ENCODE measurements at regions not wholly inside any gene's neighbourhood (a gene's known extent, or its start where the extent isn't known, plus 50 kb on each side); places are given as distances from the start of the nearest gene placed in this dataset.
"Not testable (repeated sequence)": the region's sequence is repeated elsewhere in the genome, so short reads cannot be mapped to it uniquely, and the experiment has no call there.

DNA sequence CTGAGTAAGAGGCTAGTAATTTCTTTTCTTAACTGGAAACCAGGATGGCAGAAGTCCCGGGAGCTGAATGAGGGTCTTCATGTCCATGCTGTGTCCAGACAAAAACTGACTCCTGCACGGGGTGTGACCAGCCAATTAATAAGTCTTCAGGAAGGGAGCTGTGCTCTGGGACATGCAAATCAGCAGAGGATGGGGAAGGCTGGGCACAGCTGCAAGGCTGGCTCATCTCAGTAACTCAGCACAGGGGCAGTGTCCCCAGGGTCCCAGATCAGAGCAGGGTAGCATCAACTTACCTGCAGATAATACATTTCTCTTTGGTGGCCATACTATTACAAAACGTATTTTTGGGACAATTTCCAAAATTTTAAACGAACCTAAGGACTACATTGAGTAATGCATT is 595.6 kb downstream of the RPIA start:
- H3K9me2 ChIP-seq (ENCODE audit: insufficient read depth); H3K27ac ChIP-seq (ENCODE audit: low read depth, low read length); DNase-seq (ENCODE audit: low read depth, low spot score); H3K9me3 ChIP-seq (ENCODE audit: control insufficient read depth in 1 of 2, insufficient read depth in 1 of 2, low read depth in 1 of 2, low read length in 2 of 2); H3K4me1 ChIP-seq (ENCODE audit: control insufficient read depth in 1 of 2, insufficient read depth in 2 of 2, low read length in 2 of 2); POLR2A ChIA-PET; H3K36me3 ChIP-seq (ENCODE audit: control insufficient read depth in 1 of 2, insufficient read depth in 2 of 2, low read length in 2 of 2); CTCF ChIA-PET; H3K4me2 ChIP-seq (ENCODE audit: low read length); H4K20me1 ChIP-seq (ENCODE audit: insufficient read depth); H3K4me3 ChIP-seq (replicated peaks in 1 of 2; ENCODE audit: low read depth in 1 of 2, low read length in 2 of 2); H3K9ac ChIP-seq (ENCODE audit: low read length); intact Hi-C loops (cut with micrococcal nuclease); H3K27me3 ChIP-seq (ENCODE audit: insufficient read depth, low read length); BruUV-seq (replicated peaks); H2AFZ ChIP-seq (ENCODE audit: low read depth, low read length, poor library complexity, severe bottlenecking); RAD21 ChIA-PET (ENCODE audit: low non-redundant PET in 1 of 2, low total read pairs in 2 of 2, uncharacterized antibody in 2 of 2, unreplicated experiment in 2 of 2); ATAC-seq; H3K79me2 ChIP-seq (ENCODE audit: insufficient read depth, low read length): not testable (repeated sequence)

DNA sequence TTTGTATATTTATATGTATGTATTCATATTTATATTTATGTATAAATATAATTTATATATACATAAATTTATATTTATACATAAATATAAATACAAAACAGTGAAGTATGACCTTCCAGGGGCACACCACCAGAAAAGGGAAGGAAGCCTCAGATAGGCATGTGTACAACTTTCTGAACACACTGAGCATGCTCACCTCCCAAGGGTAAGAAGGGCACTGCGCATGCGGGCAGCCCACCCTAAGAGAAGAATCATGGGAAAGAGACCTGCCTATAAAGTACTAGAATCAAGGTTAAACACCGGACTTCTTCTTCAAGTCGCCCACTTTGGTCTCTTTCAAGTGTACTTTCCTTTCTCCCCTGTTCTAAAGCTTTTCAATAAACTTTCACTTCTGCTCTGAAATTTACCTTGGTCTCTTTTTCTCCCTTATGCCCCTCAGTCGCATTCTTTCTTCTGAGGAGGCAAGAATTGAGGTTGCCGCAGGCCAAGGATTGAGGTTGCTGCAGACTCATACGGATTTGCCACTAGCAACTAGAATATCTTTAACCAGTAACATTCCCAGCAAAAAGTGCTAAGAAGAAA is 600.3 kb downstream of the RPIA start:
- H4K20me1 ChIP-seq (ENCODE audit: insufficient read depth); BruUV-seq (replicated peaks); H3K9me2 ChIP-seq (ENCODE audit: insufficient read depth); POLR2A ChIA-PET; intact Hi-C loops (cut with micrococcal nuclease); H3K9ac ChIP-seq (ENCODE audit: low read length); H2AFZ ChIP-seq (ENCODE audit: low read depth, low read length, poor library complexity, severe bottlenecking); H3K27ac ChIP-seq (ENCODE audit: low read depth, low read length); CTCF ChIA-PET; RAD21 ChIA-PET (ENCODE audit: low non-redundant PET in 1 of 2, low total read pairs in 2 of 2, uncharacterized antibody in 2 of 2, unreplicated experiment in 2 of 2); H3K79me2 ChIP-seq (ENCODE audit: insufficient read depth, low read length); H3K36me3 ChIP-seq (ENCODE audit: control insufficient read depth in 1 of 2, insufficient read depth in 2 of 2, low read length in 2 of 2); H3K4me3 ChIP-seq (replicated peaks in 1 of 2; ENCODE audit: low read depth in 1 of 2, low read length in 2 of 2); H3K4me1 ChIP-seq (ENCODE audit: control insufficient read depth in 1 of 2, insufficient read depth in 2 of 2, low read length in 2 of 2); H3K9me3 ChIP-seq (ENCODE audit: control insufficient read depth in 1 of 2, insufficient read depth in 1 of 2, low read depth in 1 of 2, low read length in 2 of 2); H3K27me3 ChIP-seq (ENCODE audit: insufficient read depth, low read length); DNase-seq (ENCODE audit: low read depth, low spot score); H3K4me2 ChIP-seq (ENCODE audit: low read length); ATAC-seq: not testable (repeated sequence)

DNA sequence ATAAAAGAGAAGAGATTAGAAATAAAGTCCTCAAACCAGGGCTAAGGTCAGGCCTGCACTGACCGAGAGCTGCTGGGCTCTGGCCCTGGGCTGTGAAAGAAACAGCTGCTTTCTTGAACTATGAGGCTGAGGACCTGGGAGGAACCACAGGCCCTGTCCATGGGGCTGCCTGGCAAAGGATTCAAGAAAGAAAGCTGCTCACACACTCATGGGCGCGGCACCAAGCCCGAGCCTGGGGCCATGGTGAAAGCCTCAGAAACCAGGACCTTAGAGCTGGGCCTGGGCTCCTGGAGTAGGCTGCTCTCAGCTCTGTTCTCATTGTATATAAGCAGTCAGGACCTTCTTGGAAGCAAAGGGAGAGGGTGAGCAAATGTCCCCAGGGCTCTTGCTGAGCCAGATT is 601.9 kb downstream of the RPIA start:
- intact Hi-C loops (cut with micrococcal nuclease); H3K4me2 ChIP-seq (ENCODE audit: low read length); ATAC-seq; CTCF ChIA-PET; DNase-seq (ENCODE audit: low read depth, low spot score); H3K36me3 ChIP-seq (ENCODE audit: control insufficient read depth in 1 of 2, insufficient read depth in 2 of 2, low read length in 2 of 2); RAD21 ChIA-PET (ENCODE audit: low non-redundant PET in 1 of 2, low total read pairs in 2 of 2, uncharacterized antibody in 2 of 2, unreplicated experiment in 2 of 2); H3K4me3 ChIP-seq (replicated peaks in 1 of 2; ENCODE audit: low read depth in 1 of 2, low read length in 2 of 2); H3K27me3 ChIP-seq (ENCODE audit: insufficient read depth, low read length); H3K27ac ChIP-seq (ENCODE audit: low read depth, low read length); H3K9me2 ChIP-seq (ENCODE audit: insufficient read depth); H3K9ac ChIP-seq (ENCODE audit: low read length); H2AFZ ChIP-seq (ENCODE audit: low read depth, low read length, poor library complexity, severe bottlenecking); H3K4me1 ChIP-seq (ENCODE audit: control insufficient read depth in 1 of 2, insufficient read depth in 2 of 2, low read length in 2 of 2); H4K20me1 ChIP-seq (ENCODE audit: insufficient read depth); BruUV-seq (replicated peaks); H3K9me3 ChIP-seq (ENCODE audit: control insufficient read depth in 1 of 2, insufficient read depth in 1 of 2, low read depth in 1 of 2, low read length in 2 of 2); H3K79me2 ChIP-seq (ENCODE audit: insufficient read depth, low read length); POLR2A ChIA-PET: not testable (repeated sequence)

DNA sequence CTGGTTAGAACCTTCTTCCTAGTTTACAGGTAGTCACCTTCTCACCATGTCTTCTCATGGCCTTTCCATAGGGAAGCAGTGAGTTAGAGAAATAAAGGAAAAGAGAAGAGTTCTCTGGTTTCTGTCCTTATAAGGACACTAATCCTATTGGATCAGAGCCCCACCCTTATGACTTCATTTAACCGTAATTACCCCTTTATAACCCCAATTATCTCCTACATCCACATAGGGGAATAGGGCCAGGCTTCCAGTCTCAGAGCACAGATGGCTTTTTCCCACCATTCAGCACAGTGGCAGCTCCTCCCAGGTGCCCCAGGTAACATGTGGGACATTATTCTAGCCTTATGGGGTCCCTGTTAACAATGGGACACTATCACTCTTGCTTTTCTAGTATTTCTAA is 602.9 kb downstream of the RPIA start:
- RAD21 ChIA-PET (ENCODE audit: low non-redundant PET in 1 of 2, low total read pairs in 2 of 2, uncharacterized antibody in 2 of 2, unreplicated experiment in 2 of 2); POLR2A ChIA-PET; CTCF ChIA-PET; intact Hi-C loops (cut with micrococcal nuclease); H3K36me3 ChIP-seq (ENCODE audit: control insufficient read depth in 1 of 2, insufficient read depth in 2 of 2, low read length in 2 of 2); H3K9me2 ChIP-seq (ENCODE audit: insufficient read depth); H3K79me2 ChIP-seq (ENCODE audit: insufficient read depth, low read length); H3K4me2 ChIP-seq (ENCODE audit: low read length); H4K20me1 ChIP-seq (ENCODE audit: insufficient read depth); H3K27ac ChIP-seq (ENCODE audit: low read depth, low read length); BruUV-seq (replicated peaks); H2AFZ ChIP-seq (ENCODE audit: low read depth, low read length, poor library complexity, severe bottlenecking); ATAC-seq; H3K4me1 ChIP-seq (ENCODE audit: control insufficient read depth in 1 of 2, insufficient read depth in 2 of 2, low read length in 2 of 2); DNase-seq (ENCODE audit: low read depth, low spot score); H3K9me3 ChIP-seq (ENCODE audit: control insufficient read depth in 1 of 2, insufficient read depth in 1 of 2, low read depth in 1 of 2, low read length in 2 of 2); H3K27me3 ChIP-seq (ENCODE audit: insufficient read depth, low read length); H3K9ac ChIP-seq (ENCODE audit: low read length); H3K4me3 ChIP-seq (replicated peaks in 1 of 2; ENCODE audit: low read depth in 1 of 2, low read length in 2 of 2): not testable (repeated sequence)

Data from HCT116 (cell line).